DMS153 (cell line): ENCODE measurements at regions not wholly inside any gene's neighbourhood (a gene's known extent, or its start where the extent isn't known, plus 50 kb on each side); places are given as distances from the start of the nearest gene placed in this dataset.

Experiments used
- DNase-seq: peaks from one replicate; lab custom pipeline; 2025; lab: John Stamatoyannopoulos, UW

- DNase-seq: no peak
These were observed 89.0 kb downstream of the UNCX start for GRCh38 chr7:1321411-1322239.

GRCh38 chr7:1322240-1323110, 89.8 kb downstream of the UNCX start:
- no peak for DNase-seq

GRCh38 chr7:1323178-1324027, 90.7 kb downstream of the UNCX start:
- no peak for DNase-seq

DNA sequence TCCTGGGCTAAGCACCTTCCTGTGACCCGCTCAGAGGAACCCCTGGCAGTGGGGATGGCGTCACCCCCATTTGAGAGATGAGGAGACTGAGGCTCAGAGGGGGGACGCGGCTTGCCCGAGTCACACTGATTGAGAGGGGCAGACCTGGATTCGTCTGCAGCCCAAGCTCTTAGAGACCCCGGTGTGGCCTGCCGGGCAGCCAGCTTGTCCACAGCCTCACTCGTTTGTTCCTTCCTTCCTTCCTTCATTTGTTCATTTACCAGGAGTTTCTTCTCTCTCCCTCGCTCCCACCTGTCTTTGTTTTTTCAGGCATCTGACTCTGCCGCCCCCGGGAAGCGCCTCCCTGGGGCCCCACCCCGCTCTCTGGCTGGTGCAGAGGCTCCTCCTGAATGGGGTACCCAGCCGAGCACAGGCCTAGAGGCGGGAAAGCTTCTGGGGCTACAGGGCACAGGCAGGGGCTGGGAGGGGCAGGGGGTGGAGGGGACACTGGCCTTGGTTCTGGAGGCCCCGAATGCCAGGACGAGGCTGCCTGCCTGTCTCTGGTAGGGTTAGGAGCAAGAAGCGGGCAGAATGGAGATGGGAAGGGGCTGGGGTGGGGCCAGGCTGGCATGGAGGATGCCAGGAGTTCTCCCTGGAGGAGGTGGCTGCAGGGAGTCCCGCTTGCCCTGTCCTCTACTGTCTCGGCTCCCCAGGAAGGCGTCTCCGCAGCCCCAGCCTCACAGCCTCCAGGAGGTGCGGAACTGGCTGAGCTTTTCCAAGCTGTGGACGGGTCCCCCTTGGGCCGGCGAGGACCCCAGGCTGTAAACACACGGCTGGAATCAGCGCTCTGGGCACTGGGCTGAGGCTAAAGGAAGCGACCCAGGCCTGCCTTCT, 91.6 kb downstream of the UNCX start:
- no peak for DNase-seq

- DNase-seq: no peak
These were observed 92.6 kb downstream of the UNCX start for GRCh38 chr7:1325246-1325645.

DNA sequence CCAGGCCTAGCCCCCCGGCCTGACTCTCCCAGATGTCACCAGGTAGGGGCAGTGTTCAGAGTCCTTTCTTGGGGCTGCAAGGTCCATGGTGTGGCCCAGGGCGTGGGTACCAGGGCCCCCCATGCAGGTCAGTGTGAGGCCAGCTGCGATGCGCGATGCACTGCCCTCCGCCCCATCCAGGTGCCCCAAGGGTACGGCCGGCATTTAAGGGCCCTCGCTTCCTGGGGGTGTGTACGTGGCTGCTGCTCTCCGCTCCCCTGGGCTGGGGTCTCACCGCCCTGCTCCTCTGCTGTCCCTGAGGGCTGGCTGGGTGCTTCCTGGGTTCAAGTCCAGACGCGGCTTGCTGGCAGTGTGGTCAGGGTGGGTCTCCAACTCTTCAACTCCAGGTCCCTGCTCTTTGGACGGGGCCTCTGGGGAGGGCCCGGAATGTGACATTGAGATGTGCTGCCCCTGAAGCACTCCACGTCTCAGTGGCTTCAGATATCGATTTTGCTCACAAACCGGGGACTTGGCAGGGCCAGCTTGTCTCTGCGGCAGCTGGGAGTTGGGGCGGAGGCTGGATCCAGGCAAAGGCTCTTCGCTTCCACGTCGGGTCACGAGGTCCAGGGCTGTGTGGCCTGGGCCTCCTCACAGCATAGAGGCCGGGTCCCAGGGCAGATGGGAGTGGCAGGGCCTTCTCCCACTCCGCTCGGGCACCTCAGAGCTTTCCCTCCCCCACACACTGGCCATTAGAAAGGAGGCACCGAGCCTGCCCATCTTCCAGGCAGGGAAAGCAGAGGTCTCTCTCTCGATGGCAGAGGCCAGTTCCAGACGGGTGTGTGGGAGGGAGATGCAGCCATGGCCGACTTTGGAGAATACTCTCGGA, 93.2 kb downstream of the UNCX start:
- no peak for DNase-seq

DNA sequence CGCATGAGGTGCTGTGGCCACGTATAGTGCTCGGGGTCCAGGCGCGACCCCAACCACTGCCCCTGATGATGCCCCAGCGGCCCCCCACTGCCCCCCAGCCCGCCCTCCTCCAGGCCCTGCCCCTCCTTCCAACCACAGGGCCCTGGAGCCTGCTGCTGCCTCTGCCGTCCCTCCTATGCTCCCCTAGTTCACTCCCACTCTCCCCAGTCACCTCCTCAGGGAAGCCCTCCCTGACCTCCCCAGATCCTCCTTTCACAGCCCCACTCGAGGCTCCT, 93.8 kb downstream of the UNCX start:
- DNase-seq: no peak

GRCh38 chr7:1329261-1329660, 96.6 kb downstream of the UNCX start:
- DNase-seq: no peak

GRCh38 chr7:1329966-1330800, 97.5 kb downstream of the UNCX start:
- DNase-seq: no peak

GRCh38 chr7:1330801-1331425, 98.2 kb downstream of the UNCX start:
- no peak for DNase-seq

- DNase-seq: no peak
These were observed 99.1 kb downstream of the UNCX start for GRCh38 chr7:1331561-1332467.

GRCh38 chr7:1336509-1336908, 103.8 kb downstream of the UNCX start:
- DNase-seq: no peak

DNA sequence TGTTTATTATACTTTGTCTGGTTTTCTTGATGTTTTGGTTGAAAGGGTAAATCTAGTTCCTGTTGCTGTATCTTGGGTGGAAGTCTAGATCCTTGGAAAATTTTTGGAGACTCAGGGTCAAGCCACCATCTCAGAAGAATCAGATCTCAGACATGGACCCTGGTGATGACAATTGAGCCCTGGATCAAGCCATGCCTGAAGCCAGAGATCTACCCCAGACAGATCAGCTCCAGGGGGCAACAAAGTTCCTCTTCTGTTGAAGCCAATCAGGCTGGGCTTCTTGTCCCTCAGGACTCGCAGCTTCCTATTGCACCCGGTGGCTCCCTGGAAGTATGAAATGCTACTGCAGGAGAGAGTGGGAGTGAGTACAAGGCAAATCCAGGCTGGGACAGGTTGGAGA, 106.9 kb downstream of the UNCX start:
- no peak for DNase-seq

- no peak for DNase-seq
These were observed 107.4 kb downstream of the UNCX start for GRCh38 chr7:1340031-1340430.

DNA sequence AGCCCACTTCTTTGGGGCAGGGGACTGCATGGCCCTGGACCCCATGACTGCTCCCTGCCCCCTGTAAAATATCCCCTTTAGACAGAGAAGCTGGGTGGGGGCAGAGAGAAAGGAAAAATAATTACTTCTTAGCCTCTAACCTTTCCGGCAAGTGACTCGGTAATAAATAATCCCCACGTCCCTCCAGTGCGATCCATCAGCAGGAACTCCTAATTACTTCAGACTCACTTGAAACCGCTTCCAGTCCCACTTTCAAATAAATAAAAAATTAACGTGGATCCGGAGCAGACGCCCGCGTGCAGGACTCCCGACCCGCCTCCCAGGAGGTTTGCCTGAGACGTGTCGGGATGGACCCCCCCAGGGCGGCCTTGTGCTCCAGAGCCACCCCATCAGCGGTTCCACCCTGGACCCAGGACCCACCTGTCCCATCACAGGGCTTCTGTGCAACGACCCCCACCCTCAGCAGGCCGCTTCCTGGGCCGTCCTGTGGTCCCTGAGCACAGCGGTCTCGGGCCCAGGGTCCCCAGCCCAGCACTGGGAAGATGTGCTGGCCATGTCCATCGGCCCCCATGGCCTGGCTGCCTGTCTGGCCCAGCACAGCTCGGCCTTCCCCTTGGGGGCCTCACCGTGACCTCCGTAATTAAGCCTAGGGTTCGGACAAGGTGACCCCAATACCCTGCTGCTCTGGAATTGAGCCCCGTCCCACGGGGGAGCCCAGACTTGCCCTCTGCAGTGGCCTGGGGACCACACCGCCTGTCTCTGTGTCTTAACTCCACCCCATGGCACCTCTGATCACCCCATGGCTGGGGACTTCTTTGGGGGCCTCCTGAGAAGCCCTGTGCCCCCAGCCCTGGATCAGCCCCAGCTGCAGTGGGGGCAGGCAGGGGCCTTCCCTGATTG, 108.0 kb downstream of the UNCX start:
- no peak for DNase-seq

GRCh38 chr7:1341361-1342089, 108.9 kb downstream of the UNCX start:
- no peak for DNase-seq
